Activated T-helper 17 cell treated with anti-CD3 and anti-CD28 coated beads, Interleukin-2, amount 50 U/mL, for 72 hours (primary cell): ENCODE measurements at regions not wholly inside any gene's neighbourhood (a gene's known extent, or its start where the extent isn't known, plus 50 kb on each side); places are given as distances from the start of the nearest gene placed in this dataset.

Experiments
- ATAC-seq: fragments of 150-1000 bp; cut with Tn5 transposase; replicated peaks from 2 replicates; pipeline ENCODE4 v1.10.0; 2021; ENCODE audit warnings: mild to moderate bottlenecking, moderate library complexity
- H3K27ac Mint-ChIP-seq: one replicate; pipeline ENCODE4 v1.8.0; 2022; ENCODE audit warnings: mixed read lengths
- H3K27me3 Mint-ChIP-seq: one replicate; pipeline ENCODE4 v1.8.0; 2022; ENCODE audit warnings: mixed read lengths
- H3K36me3 Mint-ChIP-seq: one replicate; pipeline ENCODE4 v1.8.0; 2022; ENCODE audit warnings: low read depth, mild to moderate bottlenecking, mixed read lengths
- H3K4me1 Mint-ChIP-seq: one replicate; pipeline ENCODE4 v1.8.0; 2022; ENCODE audit warnings: mixed read lengths
- H3K4me3 Mint-ChIP-seq: one replicate; pipeline ENCODE4 v1.8.0; 2022; ENCODE audit warnings: mild to moderate bottlenecking, mixed read lengths
- H3K9me3 Mint-ChIP-seq: one replicate; pipeline ENCODE4 v1.8.0; 2022; ENCODE audit warnings: mixed read lengths

DNA sequence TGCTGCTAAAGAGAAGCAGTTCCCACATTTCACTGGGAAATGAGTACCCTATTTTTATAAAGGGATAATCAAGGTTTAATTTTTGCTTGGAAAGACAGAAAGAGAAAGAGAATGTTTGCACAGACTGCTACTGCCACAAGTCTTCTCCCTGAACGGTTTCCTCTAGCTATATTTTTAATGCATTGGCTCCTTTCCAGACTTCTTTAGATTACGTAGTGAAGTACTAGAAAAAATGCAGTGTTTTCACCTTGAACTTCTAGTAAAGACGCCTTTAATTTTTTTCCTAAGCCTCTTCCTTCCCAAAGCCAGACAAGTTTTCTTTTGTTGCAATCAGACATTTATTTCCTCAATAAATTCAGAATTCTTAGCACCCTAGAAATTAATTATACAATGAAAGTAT, 248.3 kb upstream of the CCDC54 start:
- Mint-ChIP-seq H3K27ac (no peak overlapping the region), H3K9me3 (no peaks in the 10 kb centered on the region), H3K4me3 (no peak overlapping the region), H3K4me1 (no peaks in the 10 kb centered on the region), H3K27me3 (peaks cover 11% of the 10 kb centered on the region), H3K36me3 (no peaks in the 10 kb centered on the region)
- no peak for ATAC-seq

DNA sequence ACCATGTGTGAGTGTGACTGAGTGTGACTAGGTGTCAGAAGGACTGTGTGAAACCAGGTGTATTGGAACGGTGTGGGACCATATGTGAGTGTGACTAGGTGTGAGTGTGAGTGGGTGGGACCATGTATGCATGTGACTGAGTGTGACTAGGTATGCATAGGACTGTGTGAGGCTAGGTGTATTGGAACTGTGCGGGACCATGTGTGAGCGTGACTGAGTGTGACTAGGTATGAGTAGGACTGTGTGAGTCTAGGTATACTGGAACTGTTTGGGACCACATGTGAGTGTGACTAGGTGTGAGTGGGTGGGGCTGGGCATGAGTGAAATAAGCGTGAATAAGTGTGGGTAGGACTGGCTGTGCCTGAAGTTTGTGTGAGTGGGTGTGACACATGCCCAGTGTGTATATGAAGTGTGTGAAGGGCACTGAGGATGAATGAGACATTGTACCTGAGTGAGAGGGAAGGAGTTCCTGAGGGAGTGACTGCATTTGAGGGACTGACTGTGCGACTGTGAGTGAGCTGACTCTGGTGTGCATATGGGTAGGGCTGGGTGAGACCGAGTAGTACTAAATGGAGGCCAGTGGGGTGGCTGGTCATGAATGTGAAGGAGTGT, 247.0 kb upstream of the CCDC54 start:
- Mint-ChIP-seq H3K4me3 (no peak overlapping the region), H3K27ac (no peak overlapping the region), H3K4me1 (no peaks in the 10 kb centered on the region), H3K9me3 (no peaks in the 10 kb centered on the region), H3K36me3 (no peaks in the 10 kb centered on the region), H3K27me3 (peaks cover 7% of the 10 kb centered on the region)
- ATAC-seq, result no peak

DNA sequence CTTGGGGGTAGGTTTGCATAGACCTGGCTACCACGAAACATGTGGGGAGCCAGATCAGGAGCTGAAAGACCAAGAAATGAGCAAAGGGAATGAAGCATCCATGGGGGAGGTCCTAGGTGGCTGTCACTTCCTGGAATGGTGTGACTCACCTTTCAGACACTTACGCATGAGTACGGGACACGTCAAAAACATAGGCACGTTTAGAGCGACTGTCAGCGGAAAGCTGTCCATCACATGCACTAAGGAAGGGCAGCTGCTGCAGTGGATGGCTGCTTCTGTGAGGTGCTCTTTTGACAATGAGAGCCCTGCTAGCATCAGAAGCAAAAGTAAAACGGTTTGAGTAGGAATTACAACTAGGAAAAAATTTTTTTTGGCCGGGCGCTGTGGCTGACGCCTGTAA, 244.6 kb upstream of the CCDC54 start:
- Mint-ChIP-seq H3K4me1 (no peaks in the 10 kb centered on the region), H3K9me3 (no peaks in the 10 kb centered on the region), H3K27me3 (peaks cover 7% of the 10 kb centered on the region), H3K4me3 (no peak overlapping the region), H3K27ac (no peak overlapping the region), H3K36me3 (no peaks in the 10 kb centered on the region)
- ATAC-seq, result no peak

DNA sequence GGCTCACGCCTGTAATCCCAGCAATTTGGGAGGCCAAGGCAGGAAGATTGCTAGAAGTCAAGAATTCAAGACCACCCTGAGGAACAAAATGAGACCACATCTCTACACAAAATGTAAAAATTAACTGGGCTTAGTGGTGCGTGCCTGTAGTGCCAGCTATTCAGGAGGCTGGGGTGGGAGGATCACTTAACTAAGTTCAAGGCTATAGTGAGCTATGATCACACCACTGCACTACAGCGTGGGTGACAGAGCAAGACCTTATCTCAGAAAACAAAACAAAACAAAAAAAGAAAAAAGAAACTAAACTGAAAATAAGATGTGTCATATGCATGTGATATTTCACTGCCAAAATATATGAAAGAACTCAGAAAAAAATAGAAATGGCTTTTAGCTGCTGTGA, 243.3 kb upstream of the CCDC54 start:
- Mint-ChIP-seq H3K4me1 (no peaks in the 10 kb centered on the region), H3K27me3 (peaks cover 7% of the 10 kb centered on the region), H3K9me3 (no peaks in the 10 kb centered on the region), H3K36me3 (no peaks in the 10 kb centered on the region), H3K27ac (no peak overlapping the region), H3K4me3 (no peak overlapping the region)
- no peak for ATAC-seq

DNA sequence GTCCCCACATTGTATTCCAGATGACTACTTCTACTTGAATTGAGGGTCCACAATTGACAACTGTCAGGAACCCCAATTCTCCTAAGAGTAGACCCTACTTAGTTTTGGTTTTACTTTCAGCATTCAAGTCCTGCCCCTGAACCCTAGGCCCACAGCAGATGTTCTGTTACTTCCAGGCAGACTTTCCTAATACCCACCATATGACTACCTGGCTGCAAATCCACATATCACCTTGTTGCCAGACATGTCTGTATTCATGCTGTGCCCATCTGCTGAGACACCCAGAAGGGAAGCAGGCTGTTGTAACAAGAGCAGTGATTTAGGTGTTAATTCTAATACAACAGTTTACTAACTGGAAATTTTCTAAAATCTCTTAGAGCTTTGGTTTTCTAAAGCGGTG, 235.1 kb upstream of the CCDC54 start:
- peaks cover 14% of the 10 kb centered on the region for H3K27me3 Mint-ChIP-seq
- no peak overlapping the region for H3K4me3 Mint-ChIP-seq
- ATAC-seq, result no peak
- H3K36me3 Mint-ChIP-seq, result no peaks in the 10 kb centered on the region
- H3K27ac Mint-ChIP-seq, result no peak overlapping the region
- H3K4me1 Mint-ChIP-seq, result no peaks in the 10 kb centered on the region
- H3K9me3 Mint-ChIP-seq, result no peaks in the 10 kb centered on the region

DNA sequence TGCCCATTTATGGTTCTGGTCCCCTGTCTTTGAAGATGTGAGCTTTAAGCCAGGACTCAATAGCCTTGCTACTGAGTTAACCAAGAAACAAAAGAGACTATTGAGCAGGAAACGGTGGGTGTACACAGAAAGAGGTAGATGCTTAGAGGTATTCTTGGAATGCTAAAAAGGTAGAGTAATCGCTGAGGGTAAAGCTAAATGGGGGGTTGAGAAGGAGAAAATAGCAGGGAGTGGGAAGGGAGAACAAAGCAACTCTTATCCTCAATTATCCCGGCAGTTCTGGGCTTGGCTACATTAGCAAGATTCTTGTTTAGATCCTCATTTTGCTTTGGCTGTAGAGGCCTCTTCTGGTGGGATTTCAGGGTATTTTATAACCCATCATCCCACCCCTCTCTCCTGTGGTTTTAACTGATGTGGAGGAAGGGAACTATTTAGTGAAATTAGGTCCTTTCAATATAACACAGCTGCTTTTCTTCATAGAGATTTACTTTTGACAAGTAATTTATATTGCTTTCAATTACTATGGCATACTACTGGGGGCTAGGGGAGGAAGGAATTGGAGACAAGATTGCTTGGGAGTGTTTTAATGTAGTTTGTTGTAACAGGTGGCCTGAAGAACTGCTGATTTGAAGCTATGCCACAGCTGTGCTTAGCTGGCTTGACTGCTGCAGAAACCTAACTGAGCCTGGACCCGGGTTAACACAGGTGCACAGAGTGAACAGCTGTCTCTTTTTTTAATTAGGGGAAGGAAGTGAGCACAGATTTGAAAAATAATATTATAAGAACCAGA, 234.3 kb upstream of the CCDC54 start:
- Mint-ChIP-seq H3K27me3 (peaks cover 14% of the 10 kb centered on the region), H3K9me3 (no peaks in the 10 kb centered on the region), H3K4me3 (no peak overlapping the region), H3K36me3 (no peaks in the 10 kb centered on the region), H3K27ac (no peak overlapping the region), H3K4me1 (no peaks in the 10 kb centered on the region)
- ATAC-seq, result no peak

DNA sequence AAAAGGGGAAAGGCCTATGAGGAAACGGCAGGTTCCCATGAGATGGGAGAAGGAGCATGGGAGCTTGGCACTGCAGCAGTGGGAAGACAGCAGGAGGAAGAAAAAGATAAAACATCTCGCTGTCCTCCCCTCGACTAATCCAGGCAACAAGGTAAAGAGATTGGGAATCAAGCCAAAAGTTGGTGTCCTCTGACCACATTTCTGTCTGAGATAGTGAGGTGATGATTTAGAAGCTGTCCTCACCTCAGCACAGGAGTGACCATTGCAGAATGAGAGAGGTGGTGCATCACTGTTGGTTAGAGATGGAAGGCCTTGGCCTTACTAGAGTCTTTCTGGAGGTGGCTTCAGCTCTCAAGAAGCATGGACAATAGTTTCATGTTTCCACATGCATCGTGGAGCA, 226.6 kb upstream of the CCDC54 start:
- Mint-ChIP-seq H3K27me3 (peaks cover 8% of the 10 kb centered on the region), H3K27ac (no peak overlapping the region), H3K4me3 (no peak overlapping the region), H3K4me1 (no peaks in the 10 kb centered on the region), H3K36me3 (no peaks in the 10 kb centered on the region), H3K9me3 (peaks cover 4% of the 10 kb centered on the region)
- no peak for ATAC-seq

DNA sequence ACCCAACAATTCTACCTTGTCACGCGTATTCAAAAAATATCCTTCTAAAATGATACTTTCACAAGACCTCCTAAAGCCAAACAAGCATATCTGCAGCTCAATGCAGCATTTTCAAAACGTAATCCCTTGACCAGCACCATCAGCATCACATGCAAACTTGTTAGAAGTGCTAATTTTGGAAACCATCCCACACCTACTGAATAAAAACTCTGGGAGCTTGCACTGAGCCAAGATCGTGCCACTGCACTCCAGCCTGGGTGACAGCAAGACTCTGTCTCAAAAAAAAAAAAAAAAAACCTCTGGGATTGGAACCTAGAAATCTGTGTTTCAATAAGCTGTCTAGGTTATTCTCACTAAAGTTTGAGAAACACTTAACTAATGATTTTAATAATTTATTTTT, 223.3 kb upstream of the CCDC54 start:
- ATAC-seq, result no peak
- H3K9me3 Mint-ChIP-seq, result peaks cover 17% of the 10 kb centered on the region
- no peak overlapping the region for H3K27ac Mint-ChIP-seq
- peaks cover 13% of the 10 kb centered on the region for H3K27me3 Mint-ChIP-seq
- no peak overlapping the region for H3K4me3 Mint-ChIP-seq
- H3K4me1 Mint-ChIP-seq, result no peaks in the 10 kb centered on the region
- no peaks in the 10 kb centered on the region for H3K36me3 Mint-ChIP-seq

DNA sequence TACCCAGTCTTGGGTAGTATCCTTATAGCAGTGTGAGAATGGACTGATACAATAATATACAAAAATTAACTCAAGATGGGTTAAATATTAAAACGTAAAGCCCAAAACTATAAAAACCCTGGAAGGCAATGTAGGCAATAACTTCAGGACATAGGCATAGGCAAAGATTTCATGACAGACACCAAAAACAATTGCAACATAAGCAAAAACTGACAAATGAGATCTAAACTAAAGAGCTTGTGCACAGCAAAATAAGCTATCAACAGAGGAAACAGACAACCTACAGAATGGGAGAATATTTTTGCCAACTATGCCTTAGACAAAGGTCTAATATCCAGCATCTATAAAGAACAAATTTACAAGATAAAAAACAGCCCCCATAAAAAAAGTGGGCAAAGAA, 204.8 kb upstream of the CCDC54 start:
- peaks cover 5% of the 10 kb centered on the region for H3K9me3 Mint-ChIP-seq
- H3K36me3 Mint-ChIP-seq, result no peaks in the 10 kb centered on the region
- no peak overlapping the region for H3K27ac Mint-ChIP-seq
- no peaks in the 10 kb centered on the region for H3K27me3 Mint-ChIP-seq
- H3K4me3 Mint-ChIP-seq, result no peak overlapping the region
- no peak for ATAC-seq
- H3K4me1 Mint-ChIP-seq, result no peaks in the 10 kb centered on the region

DNA sequence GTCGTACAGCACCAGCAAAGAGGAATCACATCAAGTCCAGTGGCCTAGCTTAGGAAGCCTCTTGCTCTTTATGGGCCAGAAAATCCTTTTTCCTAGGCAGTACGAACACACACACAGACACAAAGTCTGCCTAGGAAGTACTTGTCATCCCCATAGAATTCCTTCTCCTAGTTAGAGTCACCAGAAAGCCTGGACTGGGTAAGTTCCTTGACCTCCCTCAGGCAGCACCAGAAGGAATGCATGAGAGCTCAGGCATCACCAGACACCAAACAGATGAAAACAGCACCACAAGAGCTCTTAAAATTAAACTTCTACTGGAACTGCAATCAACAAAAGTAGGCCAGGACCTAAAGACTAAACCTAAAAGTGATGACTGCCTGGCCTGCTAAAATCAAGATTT, 192.9 kb upstream of the CCDC54 start:
- H3K9me3 Mint-ChIP-seq, result no peaks in the 10 kb centered on the region
- no peak overlapping the region for H3K4me3 Mint-ChIP-seq
- no peak overlapping the region for H3K27ac Mint-ChIP-seq
- no peaks in the 10 kb centered on the region for H3K4me1 Mint-ChIP-seq
- no peak for ATAC-seq
- peaks cover 7% of the 10 kb centered on the region for H3K27me3 Mint-ChIP-seq
- no peaks in the 10 kb centered on the region for H3K36me3 Mint-ChIP-seq

DNA sequence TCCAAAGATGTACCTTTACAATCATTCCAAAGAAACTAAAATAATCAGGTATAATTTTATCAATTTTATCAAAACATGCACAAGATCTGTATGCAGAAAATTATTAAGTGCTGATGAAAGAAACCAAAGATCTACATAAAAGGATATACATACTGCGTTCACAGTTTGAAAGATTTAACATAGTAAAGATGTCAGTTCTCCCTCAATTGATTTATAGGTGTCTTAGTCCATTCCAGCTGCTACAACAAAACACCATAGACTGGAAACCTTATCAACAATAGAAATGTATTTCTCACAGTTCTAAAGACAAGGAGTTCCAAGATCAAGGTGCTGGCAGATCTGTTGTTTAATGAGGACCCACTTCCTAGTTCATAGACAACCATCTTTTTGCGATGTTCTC, 189.0 kb upstream of the CCDC54 start:
- no peak overlapping the region for H3K27ac Mint-ChIP-seq
- ATAC-seq, result no peak
- H3K4me3 Mint-ChIP-seq, result no peak overlapping the region
- no peaks in the 10 kb centered on the region for H3K4me1 Mint-ChIP-seq
- peaks cover 3% of the 10 kb centered on the region for H3K27me3 Mint-ChIP-seq
- no peaks in the 10 kb centered on the region for H3K9me3 Mint-ChIP-seq
- no peaks in the 10 kb centered on the region for H3K36me3 Mint-ChIP-seq

DNA sequence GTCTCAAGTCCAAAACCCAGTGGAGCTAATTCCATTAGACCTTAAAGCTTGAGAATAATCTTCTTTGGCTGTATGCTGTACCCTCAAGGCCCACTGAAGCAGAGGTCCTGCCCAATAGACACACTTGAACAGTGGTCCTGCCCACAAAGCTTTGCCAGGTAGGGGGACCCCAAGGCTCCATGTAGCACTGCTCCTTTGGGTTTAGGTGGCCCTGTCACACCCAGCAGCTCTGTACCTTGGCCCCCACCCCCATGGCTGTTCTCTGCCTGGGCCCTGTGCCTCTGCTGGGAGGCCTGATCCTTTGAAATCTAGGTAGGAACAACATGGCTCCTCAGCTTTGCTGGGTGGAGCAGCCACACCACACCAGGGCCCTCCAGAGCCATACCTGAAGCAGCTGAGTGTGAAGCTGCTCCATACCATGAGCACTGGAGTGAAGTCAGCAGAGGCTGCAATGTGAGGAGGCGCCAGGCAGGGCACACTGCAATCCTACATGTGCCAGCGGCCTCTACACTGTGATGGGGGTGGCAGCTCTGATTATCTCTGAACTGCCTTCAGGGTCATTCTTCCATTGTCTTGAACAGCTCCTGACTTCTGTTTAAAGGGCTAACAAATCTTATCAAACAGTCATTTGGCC, 188.0 kb upstream of the CCDC54 start:
- Mint-ChIP-seq H3K4me3 (no peak overlapping the region), H3K9me3 (no peaks in the 10 kb centered on the region), H3K27me3 (no peaks in the 10 kb centered on the region), H3K36me3 (no peaks in the 10 kb centered on the region), H3K4me1 (no peaks in the 10 kb centered on the region), H3K27ac (no peak overlapping the region)
- ATAC-seq, result no peak

DNA sequence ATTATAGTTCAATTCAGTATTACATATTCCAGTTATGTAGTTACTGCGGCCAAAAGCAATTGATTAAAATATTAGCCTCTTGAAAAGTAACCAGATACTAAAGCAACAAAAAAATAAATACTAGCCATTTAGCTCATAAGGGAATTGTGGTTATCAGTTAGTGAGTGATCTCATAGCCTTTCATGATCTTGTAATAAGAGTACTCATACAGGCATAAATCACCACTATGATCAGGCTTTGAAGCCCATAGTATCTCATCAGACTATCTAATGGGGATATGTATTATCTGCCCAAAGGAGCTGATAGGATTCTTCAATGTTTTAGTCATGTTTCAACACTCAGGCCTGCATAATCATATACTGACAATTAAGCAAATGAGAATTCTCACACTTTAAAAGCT, 184.1 kb upstream of the CCDC54 start:
- no peak overlapping the region for H3K4me3 Mint-ChIP-seq
- H3K4me1 Mint-ChIP-seq, result no peaks in the 10 kb centered on the region
- no peak for ATAC-seq
- peaks cover 14% of the 10 kb centered on the region for H3K27me3 Mint-ChIP-seq
- no peak overlapping the region for H3K27ac Mint-ChIP-seq
- no peaks in the 10 kb centered on the region for H3K9me3 Mint-ChIP-seq
- H3K36me3 Mint-ChIP-seq, result no peaks in the 10 kb centered on the region

DNA sequence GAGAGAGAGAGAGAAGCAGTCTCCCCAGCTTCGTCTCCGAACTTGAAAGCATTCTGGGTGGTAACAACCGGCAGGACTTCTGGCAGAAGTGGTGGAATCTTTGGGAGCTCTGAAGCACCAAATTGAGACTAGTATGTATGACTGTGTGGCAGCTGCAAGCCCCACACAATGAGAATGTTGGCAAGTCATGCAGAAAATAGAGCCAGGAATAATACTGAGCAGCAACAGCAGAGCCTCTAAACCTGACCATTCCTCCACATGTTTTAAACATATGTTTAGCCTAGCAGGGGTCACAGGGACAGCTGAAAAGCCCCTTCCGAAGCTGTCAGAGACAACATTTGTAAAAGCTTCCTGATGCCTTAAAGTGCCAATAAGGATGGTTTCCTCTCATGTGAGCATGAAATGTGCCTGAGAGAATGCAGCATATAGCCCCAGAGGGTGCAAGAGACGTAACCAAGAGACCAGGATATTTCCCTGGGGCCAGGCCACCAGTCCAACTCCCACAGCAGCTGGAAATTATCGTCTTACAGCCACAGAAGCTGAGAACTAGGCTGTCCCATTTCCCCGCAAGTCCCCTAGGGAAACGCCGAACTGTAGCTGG, 178.6 kb upstream of the CCDC54 start:
- Mint-ChIP-seq H3K27me3 (peaks cover 27% of the 10 kb centered on the region), H3K4me1 (no peaks in the 10 kb centered on the region), H3K4me3 (no peak overlapping the region), H3K36me3 (no peaks in the 10 kb centered on the region), H3K9me3 (no peaks in the 10 kb centered on the region), H3K27ac (no peak overlapping the region)
- ATAC-seq, result no peak

DNA sequence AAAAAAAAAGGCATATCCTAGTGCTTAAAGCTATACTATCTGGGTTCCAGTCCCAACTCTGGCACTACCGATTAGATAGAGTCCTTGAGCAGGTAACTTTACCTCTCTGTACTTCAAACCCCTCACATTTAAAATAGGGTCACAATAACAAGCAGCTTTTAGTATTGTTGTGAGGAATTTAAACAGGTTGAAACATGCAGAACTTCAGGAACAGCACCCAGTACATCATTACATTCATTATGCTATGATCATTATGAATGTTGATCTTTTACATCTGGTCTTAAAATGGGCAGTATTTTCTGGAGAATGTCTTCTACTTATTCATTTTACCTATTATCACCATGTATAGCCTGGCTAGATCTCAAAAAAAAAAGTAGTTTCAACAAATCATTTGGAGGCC, 176.1 kb upstream of the CCDC54 start:
- no peak for ATAC-seq
- Mint-ChIP-seq H3K4me1 (no peaks in the 10 kb centered on the region), H3K4me3 (no peak overlapping the region), H3K9me3 (no peaks in the 10 kb centered on the region), H3K36me3 (no peaks in the 10 kb centered on the region), H3K27ac (no peak overlapping the region), H3K27me3 (peaks cover 19% of the 10 kb centered on the region)
